MM.1S (cell line): ENCODE measurements at regions not wholly inside any gene's neighbourhood (a gene's known extent, or its start where the extent isn't known, plus 50 kb on each side); places are given as distances from the start of the nearest gene placed in this dataset.
A peak's percentile ranks its signal among the peaks of the same experiment; 100 is the strongest.

Experiments used
- DNase-seq: peaks from one replicate; pipeline ENCODE4 v3.0.0-alpha.2; 2015
- H2AFZ ChIP-seq: fragments of 300-600 bp; sonication (generic); 2 replicates; pipeline ENCODE4 v1.6.0; 2016; ENCODE audit warnings: antibody characterized with exemption, low read length
- H3F3A ChIP-seq: fragments of 300-600 bp; sonication (generic); 2 replicates; pipeline ENCODE4 v1.6.1; 2016; ENCODE audit warnings: mild to moderate bottlenecking, antibody characterized with exemption, low read length, moderate library complexity, mixed read lengths; ENCODE audit not compliant: insufficient read depth
- H3K27ac ChIP-seq: fragments of 300-600 bp; sonication (generic); 2 replicates; pipeline ENCODE4 v1.5.1; 2016; ENCODE audit warnings: mild to moderate bottlenecking, low read length
- H3K27me3 ChIP-seq: fragments of 300-600 bp; sonication (generic); replicated peaks from 2 replicates; pipeline ENCODE4 v1.6.0; 2016; ENCODE audit warnings: low read length; ENCODE audit not compliant: insufficient read depth
- H3K36me3 ChIP-seq: fragments of 300-600 bp; sonication (generic); replicated peaks from 2 replicates; pipeline ENCODE4 v1.6.1; 2016; ENCODE audit warnings: mild to moderate bottlenecking, low read length, mixed read lengths; ENCODE audit not compliant: insufficient read depth
- H3K4me1 ChIP-seq: fragments of 300-600 bp; sonication (generic); 2 replicates; pipeline ENCODE4 v1.6.1; 2016; ENCODE audit warnings: low read length, mixed read lengths
- H3K4me2 ChIP-seq: fragments of 300-600 bp; sonication (generic); 2 replicates; pipeline ENCODE4 v1.6.0; 2016; ENCODE audit warnings: low read depth, low read length
- H3K4me3 ChIP-seq: fragments of 300-600 bp; sonication (generic); 2 replicates; pipeline ENCODE4 v1.5.1; 2016; ENCODE audit warnings: low read length, mixed read lengths
- H3K79me2 ChIP-seq: fragments of 300-600 bp; sonication (generic); 2 replicates; pipeline ENCODE4 v1.6.1; 2016; ENCODE audit warnings: mixed run types, low read length, mixed read lengths
- H3K9ac ChIP-seq: fragments of 300-600 bp; sonication (generic); 2 replicates; pipeline ENCODE4 v1.6.1; 2016; ENCODE audit warnings: low read length, mixed read lengths
- H3K9me2 ChIP-seq: fragments of 300-600 bp; sonication (generic); replicated peaks from 2 replicates; pipeline ENCODE4 v1.6.1; 2016; ENCODE audit warnings: mild to moderate bottlenecking, low read length, mixed read lengths; ENCODE audit not compliant: insufficient read depth
- H3K9me3 ChIP-seq: fragments of 300-600 bp; sonication (generic); replicated peaks from 2 replicates; pipeline ENCODE4 v1.6.1; 2016; ENCODE audit warnings: mild to moderate bottlenecking, low read length, mixed read lengths; ENCODE audit not compliant: insufficient read depth
- H4K20me1 ChIP-seq: fragments of 300-600 bp; sonication (generic); 2 replicates; pipeline ENCODE4 v1.6.1; 2016; ENCODE audit warnings: mild to moderate bottlenecking, low read length, moderate library complexity, mixed read lengths; ENCODE audit not compliant: insufficient read depth
- EZH2 ChIP-seq: fragments of 300-600 bp; sonication (generic); optimal IDR thresholded peaks from 2 replicates; pipeline ENCODE3; 2017; ENCODE audit warnings: low read depth, mild to moderate bottlenecking, antibody characterized with exemption, low read length, mixed read lengths
- EZH2phosphoT487 ChIP-seq: fragments of 300-600 bp; sonication (generic); IDR thresholded peaks from 2 replicates; pipeline ENCODE4 v1.6.1; 2018; ENCODE audit warnings: antibody characterized with exemption, low read length
- TF ChIP-seq, protein P1 (sequence below): fragments of 300-600 bp; sonication (generic); IDR thresholded peaks from 2 replicates; pipeline ENCODE4 v1.5.1; 2016; ENCODE audit warnings: antibody characterized with exemption, low read length, mixed read lengths

DNA sequence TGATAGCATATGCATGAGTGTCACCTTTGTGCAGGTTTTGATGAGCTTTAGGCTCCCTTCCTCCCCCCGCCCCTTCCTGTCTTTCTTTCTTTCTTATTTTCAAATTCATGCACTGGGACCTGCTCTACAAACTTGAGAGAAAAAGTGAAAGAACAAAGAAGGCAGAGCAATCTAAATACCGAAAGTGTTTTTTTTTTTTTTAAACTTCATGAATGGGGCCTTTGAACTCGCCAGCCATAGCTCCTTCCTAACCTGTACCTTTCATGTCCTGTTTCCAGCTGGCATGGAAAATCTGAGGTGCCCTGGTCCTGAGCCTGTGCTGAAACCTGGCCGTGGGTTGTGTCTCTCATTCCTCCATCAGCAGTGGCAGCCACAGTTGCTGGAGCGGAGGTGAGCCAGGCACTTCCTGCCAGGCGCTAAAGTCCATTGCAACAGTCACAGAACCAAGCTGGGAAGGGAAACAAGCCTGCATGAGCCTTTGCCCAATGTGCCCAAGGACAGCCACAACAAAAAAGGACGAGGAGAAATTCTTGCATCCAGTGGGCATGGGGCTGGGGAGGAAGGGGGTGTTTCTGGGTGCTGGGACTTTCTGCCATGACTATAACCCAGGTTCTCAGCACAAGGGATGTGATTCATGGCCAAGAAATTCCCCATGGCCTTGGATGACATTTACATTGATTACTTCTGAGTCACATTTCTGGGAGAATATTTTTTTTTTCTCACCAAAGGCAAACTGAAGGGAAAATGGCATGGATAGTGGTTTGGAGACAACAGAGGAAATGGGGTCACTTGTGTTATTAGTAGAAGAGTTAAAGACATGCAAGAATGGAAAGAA is 102.7 kb downstream of the TMEM30B start:
- peak overlapping the region; percentile 27; the same call in 1 of the 2 replicates for H2AFZ ChIP-seq
- H3K4me1 ChIP-seq: no peaks in the 10 kb centered on the region
- H3K9me3 ChIP-seq: no peaks in the 10 kb centered on the region
- peak overlapping the region; percentile 24; the same call in 1 of the 2 replicates for H3K4me2 ChIP-seq
- peak; percentile 35 for DNase-seq
- no peaks in the 10 kb centered on the region for H4K20me1 ChIP-seq
- H3K27ac ChIP-seq: no peak overlapping the region; the same call in 1 of the 2 replicates
- no peaks in the 10 kb centered on the region for H3K36me3 ChIP-seq
- H3K79me2 ChIP-seq: no peaks in the 10 kb centered on the region
- H3F3A ChIP-seq: no peaks in the 10 kb centered on the region
- TF ChIP-seq EZH2phosphoT487 (no peak), EZH2 (no peak)
- TF ChIP-seq, protein P1, sequence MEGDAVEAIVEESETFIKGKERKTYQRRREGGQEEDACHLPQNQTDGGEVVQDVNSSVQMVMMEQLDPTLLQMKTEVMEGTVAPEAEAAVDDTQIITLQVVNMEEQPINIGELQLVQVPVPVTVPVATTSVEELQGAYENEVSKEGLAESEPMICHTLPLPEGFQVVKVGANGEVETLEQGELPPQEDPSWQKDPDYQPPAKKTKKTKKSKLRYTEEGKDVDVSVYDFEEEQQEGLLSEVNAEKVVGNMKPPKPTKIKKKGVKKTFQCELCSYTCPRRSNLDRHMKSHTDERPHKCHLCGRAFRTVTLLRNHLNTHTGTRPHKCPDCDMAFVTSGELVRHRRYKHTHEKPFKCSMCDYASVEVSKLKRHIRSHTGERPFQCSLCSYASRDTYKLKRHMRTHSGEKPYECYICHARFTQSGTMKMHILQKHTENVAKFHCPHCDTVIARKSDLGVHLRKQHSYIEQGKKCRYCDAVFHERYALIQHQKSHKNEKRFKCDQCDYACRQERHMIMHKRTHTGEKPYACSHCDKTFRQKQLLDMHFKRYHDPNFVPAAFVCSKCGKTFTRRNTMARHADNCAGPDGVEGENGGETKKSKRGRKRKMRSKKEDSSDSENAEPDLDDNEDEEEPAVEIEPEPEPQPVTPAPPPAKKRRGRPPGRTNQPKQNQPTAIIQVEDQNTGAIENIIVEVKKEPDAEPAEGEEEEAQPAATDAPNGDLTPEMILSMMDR: no peak
- no peak overlapping the region for H3K4me3 ChIP-seq
- H3K9ac ChIP-seq: no peak overlapping the region
- H3K27me3 ChIP-seq: no peaks in the 10 kb centered on the region
- no peaks in the 10 kb centered on the region for H3K9me2 ChIP-seq

- Histone ChIP-seq H3K27ac (no peak overlapping the region; the same call in 1 of the 2 replicates), H3K9ac (no peak overlapping the region), H3K79me2 (no peaks in the 10 kb centered on the region), H3K4me3 (no peak overlapping the region), H3K36me3 (no peaks in the 10 kb centered on the region), H2AFZ (0 out of 2 replicates have a peak overlapping the region, but pooled peaks have one; percentile 27), H3K4me1 (no peaks in the 10 kb centered on the region), H3K9me2 (no peaks in the 10 kb centered on the region), H3K27me3 (no peaks in the 10 kb centered on the region), H4K20me1 (no peaks in the 10 kb centered on the region), H3K9me3 (no peaks in the 10 kb centered on the region), H3F3A (no peaks in the 10 kb centered on the region), H3K4me2 (peak overlapping the region; percentile 24; the same call in 1 of the 2 replicates)
- TF ChIP-seq EZH2phosphoT487: no peak
- TF ChIP-seq EZH2: no peak
- TF ChIP-seq, protein P1: no peak
- DNase-seq: no peak
Observed at GRCh38 chr14:61177279-61178225, 103.6 kb downstream of the TMEM30B start.

GRCh38 chr14:61176686-61177085 is 104.5 kb downstream of the TMEM30B start:
- H3F3A ChIP-seq: no peaks in the 10 kb centered on the region
- no peak overlapping the region for H3K4me3 ChIP-seq
- H3K9me2 ChIP-seq: no peaks in the 10 kb centered on the region
- H3K4me2 ChIP-seq: no peak overlapping the region
- no peak overlapping the region for H3K9ac ChIP-seq
- no peaks in the 10 kb centered on the region for H4K20me1 ChIP-seq
- no peak for DNase-seq
- TF ChIP-seq, protein P1: no peak
- TF ChIP-seq EZH2phosphoT487 (no peak), EZH2 (no peak)
- no peak overlapping the region for H2AFZ ChIP-seq
- no peaks in the 10 kb centered on the region for H3K79me2 ChIP-seq
- no peaks in the 10 kb centered on the region for H3K4me1 ChIP-seq
- no peaks in the 10 kb centered on the region for H3K9me3 ChIP-seq
- H3K27ac ChIP-seq: no peak overlapping the region
- H3K36me3 ChIP-seq: no peaks in the 10 kb centered on the region
- no peaks in the 10 kb centered on the region for H3K27me3 ChIP-seq
